ENCODE measurements at regions not wholly inside any gene's neighbourhood (a gene's known extent, or its start where the extent isn't known, plus 50 kb on each side); places are given as distances from the start of the nearest gene placed in this dataset.

- no peak overlapping the region for H3K4me2 ChIP-seq (ENCODE audit: low read length)
- H3K36me3 ChIP-seq (ENCODE audit: insufficient read depth, low read length), result no peaks in the 10 kb centered on the region
- 0 out of 2 replicates have a peak, but pooled peaks cover 4% of the 10 kb centered on the region for H3K9me3 ChIP-seq (ENCODE audit: low read length)
- no peak overlapping the region for H3K27ac ChIP-seq (ENCODE audit: low read depth, low read length, poor library complexity, severe bottlenecking)
- H3K79me2 ChIP-seq (ENCODE audit: insufficient read depth, low read depth, low read length), result no peaks in the 10 kb centered on the region
- no peak for DNase-seq (ENCODE audit: low spot score)
- POLR2A ChIA-PET, result no interaction called here
- intact Hi-C loops (cut with micrococcal nuclease; ENCODE audit: unreplicated experiment), result no loop called here
- no TSS peak for BruUV-seq (replicated peaks)
- TF ChIP-seq, protein P1, sequence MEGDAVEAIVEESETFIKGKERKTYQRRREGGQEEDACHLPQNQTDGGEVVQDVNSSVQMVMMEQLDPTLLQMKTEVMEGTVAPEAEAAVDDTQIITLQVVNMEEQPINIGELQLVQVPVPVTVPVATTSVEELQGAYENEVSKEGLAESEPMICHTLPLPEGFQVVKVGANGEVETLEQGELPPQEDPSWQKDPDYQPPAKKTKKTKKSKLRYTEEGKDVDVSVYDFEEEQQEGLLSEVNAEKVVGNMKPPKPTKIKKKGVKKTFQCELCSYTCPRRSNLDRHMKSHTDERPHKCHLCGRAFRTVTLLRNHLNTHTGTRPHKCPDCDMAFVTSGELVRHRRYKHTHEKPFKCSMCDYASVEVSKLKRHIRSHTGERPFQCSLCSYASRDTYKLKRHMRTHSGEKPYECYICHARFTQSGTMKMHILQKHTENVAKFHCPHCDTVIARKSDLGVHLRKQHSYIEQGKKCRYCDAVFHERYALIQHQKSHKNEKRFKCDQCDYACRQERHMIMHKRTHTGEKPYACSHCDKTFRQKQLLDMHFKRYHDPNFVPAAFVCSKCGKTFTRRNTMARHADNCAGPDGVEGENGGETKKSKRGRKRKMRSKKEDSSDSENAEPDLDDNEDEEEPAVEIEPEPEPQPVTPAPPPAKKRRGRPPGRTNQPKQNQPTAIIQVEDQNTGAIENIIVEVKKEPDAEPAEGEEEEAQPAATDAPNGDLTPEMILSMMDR (conservative IDR thresholded peaks at IDR 0.05; ENCODE audit: low read length), result no peak
- no peaks in the 10 kb centered on the region for H4K20me1 ChIP-seq (ENCODE audit: insufficient read depth, low read length)
- H3K4me1 ChIP-seq (ENCODE audit: insufficient read depth, low read length, poor library complexity, severe bottlenecking), result no peaks in the 10 kb centered on the region
- no peaks in the 10 kb centered on the region; the same call in 1 of the 2 replicates for H3K9me2 ChIP-seq (ENCODE audit: insufficient read depth, low read length)
- CTCF ChIA-PET (ENCODE audit: unreplicated experiment), result no interaction called here
- no peak overlapping the region for H3K4me3 ChIP-seq (ENCODE audit: low read depth, low read length, poor library complexity, severe bottlenecking)
- no peak overlapping the region for H2AFZ ChIP-seq (ENCODE audit: low read length)
Observed at GRCh38 chr17:54021418-54021817, 198.7 kb downstream of the KIF2B start.

- CTCF ChIA-PET (ENCODE audit: unreplicated experiment), result no interaction called here
- H3K79me2 ChIP-seq (ENCODE audit: insufficient read depth, low read depth, low read length), result no peaks in the 10 kb centered on the region
- no peaks in the 10 kb centered on the region for H4K20me1 ChIP-seq (ENCODE audit: insufficient read depth, low read length)
- DNase-seq (ENCODE audit: low spot score), result no peak
- H3K9me2 ChIP-seq (ENCODE audit: insufficient read depth, low read length), result no peaks in the 10 kb centered on the region
- H3K4me1 ChIP-seq (ENCODE audit: insufficient read depth, low read length, poor library complexity, severe bottlenecking), result no peaks in the 10 kb centered on the region
- intact Hi-C loops (cut with micrococcal nuclease; ENCODE audit: unreplicated experiment), result no loop called here
- no peaks in the 10 kb centered on the region for H3K9me3 ChIP-seq (ENCODE audit: low read length)
- no peak for TF ChIP-seq EZH2phosphoT487 (IDR thresholded peaks at IDR 0.05; ENCODE audit: borderline replicate concordance, low read depth, low read length)
- TF ChIP-seq, protein P1 (conservative IDR thresholded peaks at IDR 0.05; ENCODE audit: low read length), result no peak
- POLR2A ChIA-PET, result interaction anchor here (0.6 to 0.8 kb wide), 2 partner anchors 450 to 939 kb away, joined by 3 read pairs; no protein-coding TSS in a partner anchor
- H3K36me3 ChIP-seq (ENCODE audit: insufficient read depth, low read length), result no peaks in the 10 kb centered on the region
- H3K4me3 ChIP-seq (ENCODE audit: low read depth, low read length, poor library complexity, severe bottlenecking), result no peak overlapping the region
- H3K27ac ChIP-seq (ENCODE audit: low read depth, low read length, poor library complexity, severe bottlenecking), result no peak overlapping the region
- no peak overlapping the region for H2AFZ ChIP-seq (ENCODE audit: low read length)
- no peak overlapping the region for H3K4me2 ChIP-seq (ENCODE audit: low read length)
- BruUV-seq (replicated peaks), result no TSS peak
Observed at GRCh38 chr17:54028986-54029580, 206.4 kb downstream of the KIF2B start.

DNA sequence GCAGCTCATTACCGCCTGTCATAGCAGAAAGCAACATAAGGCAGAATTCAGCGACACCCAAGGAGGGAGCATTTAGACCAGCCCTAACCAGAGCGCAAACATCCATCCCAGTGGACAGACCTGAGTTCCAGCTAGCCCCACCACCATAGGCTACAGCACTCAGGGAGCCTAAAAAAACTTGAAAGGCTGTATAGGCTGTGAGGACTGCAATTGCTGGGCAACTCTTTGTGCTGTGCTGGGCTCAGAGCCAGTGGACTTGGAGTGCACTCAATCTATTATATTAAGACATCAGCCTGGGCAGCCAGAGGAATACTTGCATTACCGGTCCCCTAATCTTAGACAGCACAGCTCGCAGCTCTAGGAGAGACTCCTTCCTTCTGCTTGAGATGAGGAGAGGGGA, 207.3 kb downstream of the KIF2B start:
- Histone ChIP-seq H4K20me1 (ENCODE audit: insufficient read depth, low read length) (no peaks in the 10 kb centered on the region), H3K4me2 (ENCODE audit: low read length) (no peak overlapping the region), H3K9me2 (ENCODE audit: insufficient read depth, low read length) (no peaks in the 10 kb centered on the region), H3K4me3 (ENCODE audit: low read depth, low read length, poor library complexity, severe bottlenecking) (no peak overlapping the region), H3K36me3 (ENCODE audit: insufficient read depth, low read length) (no peaks in the 10 kb centered on the region), H3K9me3 (ENCODE audit: low read length) (no peaks in the 10 kb centered on the region), H3K4me1 (ENCODE audit: insufficient read depth, low read length, poor library complexity, severe bottlenecking) (no peaks in the 10 kb centered on the region), H2AFZ (ENCODE audit: low read length) (no peak overlapping the region), H3K79me2 (ENCODE audit: insufficient read depth, low read depth, low read length) (no peaks in the 10 kb centered on the region), H3K27ac (ENCODE audit: low read depth, low read length, poor library complexity, severe bottlenecking) (no peak overlapping the region)
- CTCF ChIA-PET (ENCODE audit: unreplicated experiment), result no interaction called here
- intact Hi-C loops (cut with micrococcal nuclease; ENCODE audit: unreplicated experiment), result no loop called here
- BruUV-seq (replicated peaks), result no TSS peak
- POLR2A ChIA-PET, result interaction anchor here (0.6 to 0.8 kb wide), 2 partner anchors 451 to 940 kb away, joined by 3 read pairs; no protein-coding TSS in a partner anchor
- DNase-seq (ENCODE audit: low spot score), result no peak
- TF ChIP-seq, protein P1 (conservative IDR thresholded peaks at IDR 0.05; ENCODE audit: low read length), result no peak
- TF ChIP-seq EZH2phosphoT487 (IDR thresholded peaks at IDR 0.05; ENCODE audit: borderline replicate concordance, low read depth, low read length), result no peak
